ENCODE measurements at regions not wholly inside any gene's neighbourhood (a gene's known extent, or its start where the extent isn't known, plus 50 kb on each side); places are given as distances from the start of the nearest gene placed in this dataset.
A peak's percentile ranks its signal among the peaks of the same experiment; 100 is the strongest.

DNA sequence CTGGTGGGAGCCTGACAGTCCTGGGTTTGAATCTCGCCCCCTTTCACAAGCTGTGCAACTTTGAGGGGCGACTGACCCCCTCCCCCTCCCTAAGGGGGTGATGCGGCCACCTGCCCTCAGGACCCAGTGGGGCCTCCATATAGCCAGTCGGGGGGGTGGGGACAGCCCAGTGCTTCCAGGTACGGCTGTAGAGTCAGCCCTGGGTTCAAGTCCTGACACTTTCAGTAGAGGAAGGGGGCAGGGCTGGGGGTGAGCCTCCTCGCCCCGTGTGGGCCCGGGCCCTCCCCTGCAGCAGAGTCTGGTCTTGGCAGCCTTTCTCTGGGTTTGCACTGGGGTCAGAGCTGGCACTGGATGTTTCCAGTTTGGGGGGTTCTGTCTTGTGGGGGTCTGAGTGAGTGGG is 216.3 kb downstream of the C9orf50 start:
- Mint-ChIP-seq H3K27me3 (ENCODE audit: low read depth in 3 of 3) (peaks cover 22 to 31% (median 28%) of the 10 kb centered on the region in 3 donors), H3K36me3 (no peaks in the 10 kb centered on the region), H3K4me3 (no peak overlapping the region), H3K27ac (no peak overlapping the region), H3K9me3 (peaks cover 0 to 2% (median 0%) of the 10 kb centered on the region in 6 donors), H3K4me1 (peaks cover 0 to under 1% of the 10 kb centered on the region in 2 donors)
- DNase-seq = no peak

DNA sequence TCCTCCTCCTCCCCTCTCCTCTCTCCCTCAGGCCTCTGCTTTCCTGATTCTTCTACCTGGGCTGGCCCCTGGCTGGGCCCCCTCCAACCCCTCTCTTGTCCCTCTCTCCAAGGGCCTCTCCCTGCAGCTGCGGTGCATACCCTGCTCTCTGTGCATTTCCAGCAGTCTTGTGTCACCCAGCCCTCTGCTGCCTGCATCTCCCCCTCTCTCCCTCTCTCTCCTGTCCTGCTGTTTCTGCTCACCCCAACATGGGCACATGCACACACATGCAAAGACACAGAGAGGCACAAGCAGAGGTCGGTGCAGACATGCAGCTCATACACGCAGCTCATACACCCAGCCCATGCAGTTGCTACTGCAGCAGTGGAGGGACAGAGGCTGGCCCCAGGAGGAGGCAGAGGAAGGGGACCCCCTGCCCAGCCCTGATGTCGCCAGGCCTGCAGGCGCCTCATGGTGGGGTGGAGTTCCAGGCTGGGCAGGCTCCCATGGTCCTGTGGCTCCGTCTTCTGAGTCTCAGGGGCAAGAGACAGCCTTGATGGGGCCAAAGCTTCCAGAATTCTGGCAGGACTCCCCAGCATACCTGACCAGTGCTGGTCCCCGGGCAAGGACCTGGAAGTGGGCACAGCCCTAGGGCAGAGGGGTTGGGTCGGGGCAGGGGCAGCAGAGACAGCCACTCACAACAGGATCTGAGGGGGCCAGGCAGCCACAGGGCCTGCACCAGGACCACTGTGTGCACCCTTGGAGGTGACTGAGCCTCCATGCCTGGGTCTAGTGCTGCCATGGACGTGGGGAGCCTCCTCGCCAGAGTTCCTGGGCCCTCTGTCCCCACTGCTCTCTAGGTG is 216.9 kb downstream of the C9orf50 start:
- peaks cover 0 to 2% (median 0%) of the 10 kb centered on the region in 6 donors for H3K9me3 Mint-ChIP-seq
- peak overlapping the region in 1 of 6 donors; percentile 34 for H3K27ac Mint-ChIP-seq
- H3K36me3 Mint-ChIP-seq = no peaks in the 10 kb centered on the region
- H3K27me3 Mint-ChIP-seq (ENCODE audit: low read depth in 3 of 3) = peaks cover 18 to 27% (median 22%) of the 10 kb centered on the region in 3 donors
- H3K4me3 Mint-ChIP-seq = no peak overlapping the region
- DNase-seq = no peak
- no peaks in the 10 kb centered on the region for H3K4me1 Mint-ChIP-seq

DNA sequence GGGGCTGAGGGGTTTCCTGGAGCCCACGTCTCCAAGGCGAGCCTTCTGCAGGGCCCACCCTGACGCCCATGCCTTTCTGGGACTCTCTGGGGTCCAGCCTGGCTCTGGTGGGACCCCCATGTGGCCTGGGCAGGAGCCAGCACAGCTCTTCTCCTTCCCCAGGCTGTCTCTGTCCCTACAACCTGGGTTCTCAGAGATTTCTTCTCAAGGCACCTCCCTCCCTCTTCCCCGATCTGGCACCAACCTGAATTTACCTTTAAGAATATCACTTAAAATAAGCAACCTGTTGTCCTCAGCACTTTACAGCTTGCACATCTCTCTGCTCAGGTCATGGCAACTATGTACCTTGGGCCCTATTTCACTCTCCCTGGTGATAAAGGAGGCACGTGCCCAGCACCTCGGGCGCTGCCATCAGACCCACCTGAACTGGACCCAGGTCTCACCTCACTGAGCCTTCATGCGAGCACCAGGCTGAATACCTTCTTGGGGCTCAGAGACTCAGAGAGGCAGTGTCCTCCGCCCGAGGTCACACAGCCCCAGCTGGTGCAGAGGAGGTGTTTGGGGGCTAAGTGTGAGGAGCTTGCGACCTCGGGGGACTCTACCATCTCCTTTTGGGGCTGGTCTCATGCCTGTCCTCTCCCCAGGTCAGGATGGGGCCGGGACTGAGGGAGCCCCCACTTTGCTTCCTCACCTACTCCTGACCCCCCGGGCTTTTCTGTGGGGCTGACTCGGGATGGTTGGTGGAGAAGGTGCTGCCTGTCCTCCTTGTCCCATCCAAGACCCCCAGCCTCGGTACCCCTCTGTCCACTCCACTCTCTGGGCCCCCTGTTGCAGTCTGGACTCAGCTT is 217.7 kb downstream of the C9orf50 start:
- DNase-seq = no peak

GRCh38 chr9:129402371-129402739 is 218.5 kb downstream of the C9orf50 start:
- Mint-ChIP-seq H3K4me3 (no peak overlapping the region), H3K27ac (no peak overlapping the region), H3K27me3 (ENCODE audit: low read depth in 3 of 3) (peaks cover 1 to 13% (median 6%) of the 10 kb centered on the region in 3 donors), H3K36me3 (no peaks in the 10 kb centered on the region), H3K4me1 (no peaks in the 10 kb centered on the region), H3K9me3 (no peaks in the 10 kb centered on the region)
- DNase-seq = no peak

More for the DNA sequence above, 217.7 kb downstream of the C9orf50 start:
- peaks cover 9 to 19% (median 14%) of the 10 kb centered on the region in 3 donors for H3K27me3 Mint-ChIP-seq (ENCODE audit: low read depth in 3 of 3)
- H3K4me3 Mint-ChIP-seq = no peak overlapping the region
- H3K4me1 Mint-ChIP-seq = no peaks in the 10 kb centered on the region
- peak overlapping the region in 1 of 6 donors; percentile 60 for H3K27ac Mint-ChIP-seq
- no peaks in the 10 kb centered on the region for H3K36me3 Mint-ChIP-seq
- H3K9me3 Mint-ChIP-seq = no peaks in the 10 kb centered on the region

DNA sequence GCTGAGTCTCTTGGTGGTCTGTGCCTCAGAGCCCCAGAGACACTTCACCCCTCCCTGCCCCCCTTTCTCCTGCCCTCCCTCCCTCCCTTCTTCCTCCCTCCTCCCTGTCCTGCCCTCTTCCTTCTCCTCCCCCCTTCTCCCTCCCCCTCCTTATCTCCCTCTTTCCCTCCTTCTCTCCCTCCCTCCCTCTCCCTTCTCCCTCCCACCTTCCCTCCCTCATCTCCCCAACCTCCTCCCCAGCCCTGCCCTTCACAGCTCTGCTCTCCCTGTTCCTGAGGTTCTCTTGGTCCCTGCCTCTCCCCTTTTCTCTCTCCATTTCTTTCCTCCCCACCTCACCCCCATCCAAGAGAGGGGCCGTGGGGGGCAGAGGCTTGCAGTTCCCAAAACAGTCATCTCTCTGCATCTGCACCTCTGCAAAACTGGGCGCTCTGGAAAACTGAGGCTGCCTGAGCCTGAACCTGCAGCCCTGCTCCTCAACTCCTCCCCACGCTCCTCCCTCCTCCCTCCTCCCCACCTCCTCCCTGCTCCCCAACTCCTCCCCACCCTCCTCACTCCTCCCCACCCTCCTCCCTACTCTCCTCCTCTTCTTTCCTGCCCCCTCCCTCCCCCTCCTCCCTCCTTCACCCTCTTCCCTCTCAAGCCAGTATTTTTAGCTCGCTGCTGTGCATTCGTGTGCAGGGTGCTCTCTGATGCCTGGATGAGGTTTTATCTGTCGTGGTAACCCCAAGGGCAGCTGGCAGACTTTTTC is 219.1 kb downstream of the C9orf50 start:
- no peak for DNase-seq
- Mint-ChIP-seq H3K27me3 (ENCODE audit: low read depth in 3 of 3) (peaks cover 0 to 10% (median 3%) of the 10 kb centered on the region in 3 donors), H3K9me3 (no peaks in the 10 kb centered on the region), H3K36me3 (no peaks in the 10 kb centered on the region), H3K4me1 (no peaks in the 10 kb centered on the region), H3K27ac (no peak overlapping the region), H3K4me3 (no peak overlapping the region)

GRCh38 chr9:129400971-129401622 is 219.8 kb downstream of the C9orf50 start:
- H3K9me3 Mint-ChIP-seq = no peaks in the 10 kb centered on the region
- peaks cover 0 to 5% (median 2%) of the 10 kb centered on the region in 3 donors for H3K27me3 Mint-ChIP-seq (ENCODE audit: low read depth in 3 of 3)
- H3K4me1 Mint-ChIP-seq = no peaks in the 10 kb centered on the region
- no peaks in the 10 kb centered on the region for H3K36me3 Mint-ChIP-seq
- H3K27ac Mint-ChIP-seq = peak overlapping the region in 2 of 6 donors; percentile 31 to 34
- no peak overlapping the region for H3K4me3 Mint-ChIP-seq
- DNase-seq = no peak

DNA sequence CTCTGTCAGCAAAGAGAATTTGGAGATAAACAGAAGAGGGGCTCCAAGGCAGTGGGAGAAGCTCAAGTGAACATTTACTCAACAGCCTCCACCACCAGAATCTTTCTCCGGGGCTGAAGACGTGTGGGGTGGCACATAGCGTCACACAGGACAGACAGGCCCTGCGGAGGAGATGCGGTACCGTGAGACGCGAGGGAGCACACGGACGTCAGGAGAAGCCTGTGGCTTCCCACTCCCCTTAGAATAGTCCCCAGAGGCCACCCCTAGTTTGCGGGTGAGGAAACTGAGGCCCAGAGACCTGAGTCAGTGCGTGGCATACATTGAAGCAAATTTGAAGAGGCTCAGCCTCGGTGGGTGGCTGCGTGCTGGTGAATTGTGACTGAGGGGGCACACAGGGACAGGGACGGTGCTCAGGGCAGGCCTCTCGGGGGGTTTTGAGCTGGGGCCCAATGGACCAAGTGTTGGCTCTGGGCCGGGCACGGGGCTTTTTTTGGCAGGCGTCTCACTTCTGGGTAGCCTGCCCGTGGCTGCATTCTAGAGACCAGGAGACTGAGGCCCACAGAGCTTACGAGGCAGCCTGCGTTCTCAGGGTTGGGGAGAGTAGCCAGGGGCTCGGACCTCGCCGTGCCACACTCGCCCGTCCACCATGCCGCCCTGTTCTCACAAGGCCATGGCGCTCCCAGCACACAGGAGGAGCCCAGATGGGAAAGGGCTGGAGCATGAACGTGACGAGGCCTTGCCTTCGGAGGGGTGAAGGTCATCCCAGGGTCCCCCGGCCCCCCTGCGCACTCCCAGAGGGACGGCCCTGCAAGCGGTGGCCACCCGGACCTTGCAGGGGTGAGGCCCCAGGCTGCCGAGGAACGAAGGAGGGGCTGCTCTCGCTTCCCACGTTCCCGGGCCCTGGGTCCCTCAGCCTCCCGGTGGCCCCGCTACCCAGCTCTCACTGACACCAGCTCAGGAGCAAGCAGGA is 220.6 kb downstream of the C9orf50 start:
- Mint-ChIP-seq H3K4me3 (no peak overlapping the region), H3K9me3 (no peaks in the 10 kb centered on the region), H3K36me3 (no peaks in the 10 kb centered on the region), H3K27me3 (ENCODE audit: low read depth in 3 of 3) (peaks cover 0 to 2% (median 2%) of the 10 kb centered on the region in 3 donors), H3K4me1 (no peaks in the 10 kb centered on the region), H3K27ac (peak overlapping the region in 1 of 6 donors; percentile 40)
- DNase-seq = no peak

DNA sequence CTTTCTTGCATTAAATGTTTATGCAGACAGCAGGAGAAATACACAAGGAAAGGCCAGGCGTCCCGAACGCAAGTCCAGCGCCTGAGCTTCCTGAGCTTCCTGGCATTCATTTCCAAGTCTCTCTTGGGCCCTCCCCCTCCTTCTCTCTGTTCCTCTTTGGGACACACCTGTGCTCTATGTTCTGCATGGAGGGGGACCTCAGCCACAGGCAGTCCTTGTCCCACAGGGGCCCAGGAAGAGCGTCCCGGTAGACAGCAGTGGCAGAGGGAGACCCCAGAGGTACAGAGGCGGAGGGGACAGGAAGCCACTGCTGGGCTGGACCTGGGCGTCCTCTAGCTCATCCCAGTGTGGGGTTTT is 221.3 kb downstream of the C9orf50 start:
- Mint-ChIP-seq H3K27ac (peak overlapping the region in 1 of 6 donors; percentile 45), H3K4me1 (no peaks in the 10 kb centered on the region), H3K4me3 (no peak overlapping the region), H3K27me3 (ENCODE audit: low read depth in 3 of 3) (peaks cover 0 to 2% (median 2%) of the 10 kb centered on the region in 3 donors), H3K36me3 (no peaks in the 10 kb centered on the region), H3K9me3 (no peaks in the 10 kb centered on the region)
- DNase-seq = no peak

DNA sequence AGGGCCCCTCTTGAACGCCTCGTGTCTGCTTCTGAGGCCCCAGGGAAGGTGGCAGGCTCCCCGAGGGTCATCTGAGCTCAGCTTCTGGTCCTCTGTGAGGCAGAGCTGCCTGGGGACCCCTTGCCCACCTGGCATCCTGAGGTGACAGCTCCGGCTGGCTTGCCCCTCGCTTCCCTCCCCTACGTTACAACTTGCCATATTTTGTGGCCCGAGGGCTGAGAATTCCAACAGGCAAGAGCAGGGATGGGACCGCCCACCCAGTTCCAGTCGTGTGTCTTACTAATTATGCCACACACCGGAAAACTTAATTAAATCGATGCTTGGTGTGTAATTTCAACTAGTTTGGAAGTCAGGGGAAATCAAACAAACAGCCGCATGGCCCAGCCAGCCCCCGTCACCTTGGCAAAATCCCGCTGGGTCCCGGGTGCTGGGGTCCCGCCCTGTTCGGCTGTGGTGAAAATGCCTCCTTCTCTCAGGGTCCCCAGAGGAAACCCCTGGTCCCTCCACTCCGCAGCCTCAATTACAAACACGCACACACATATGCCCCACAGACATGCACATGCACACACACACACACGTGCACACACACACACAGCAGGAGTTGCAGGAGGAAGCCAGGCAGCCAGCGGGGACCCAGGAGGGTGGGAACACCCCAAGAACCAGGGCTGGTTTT is 221.0 kb upstream of the IER5L start:
- peaks cover 0 to 2% (median 2%) of the 10 kb centered on the region in 3 donors for H3K27me3 Mint-ChIP-seq (ENCODE audit: low read depth in 3 of 3)
- H3K36me3 Mint-ChIP-seq = no peaks in the 10 kb centered on the region
- peak overlapping the region in 1 of 6 donors; percentile 45 for H3K27ac Mint-ChIP-seq
- no peaks in the 10 kb centered on the region for H3K4me1 Mint-ChIP-seq
- H3K4me3 Mint-ChIP-seq = no peak overlapping the region
- H3K9me3 Mint-ChIP-seq = no peaks in the 10 kb centered on the region
- no peak for DNase-seq

- peaks cover 0 to 2% (median 2%) of the 10 kb centered on the region in 3 donors for H3K27me3 Mint-ChIP-seq (ENCODE audit: low read depth in 3 of 3)
- H3K4me3 Mint-ChIP-seq = no peak overlapping the region
- no peak overlapping the region for H3K27ac Mint-ChIP-seq
- no peaks in the 10 kb centered on the region for H3K9me3 Mint-ChIP-seq
- no peaks in the 10 kb centered on the region for H3K4me1 Mint-ChIP-seq
- no peak for DNase-seq
- no peaks in the 10 kb centered on the region for H3K36me3 Mint-ChIP-seq
These were observed 220.3 kb upstream of the IER5L start for GRCh38 chr9:129398101-129398960.

- Mint-ChIP-seq H3K9me3 (no peaks in the 10 kb centered on the region), H3K4me1 (no peaks in the 10 kb centered on the region), H3K27me3 (ENCODE audit: low read depth in 3 of 3) (peaks cover 0 to 4% (median 2%) of the 10 kb centered on the region in 3 donors), H3K4me3 (no peak overlapping the region), H3K36me3 (no peaks in the 10 kb centered on the region), H3K27ac (no peak overlapping the region)
- no peak for DNase-seq
These were observed 219.3 kb upstream of the IER5L start for GRCh38 chr9:129397335-129397734.
